Caco-2 (cell line): ENCODE measurements at regions not wholly inside any gene's neighbourhood (a gene's known extent, or its start where the extent isn't known, plus 50 kb on each side); places are given as distances from the start of the nearest gene placed in this dataset.

Experiments
- BruUV-seq: library from RNA; stranded (reverse); fragments of 400-500 nt; replicated peaks from 2 replicates; lab custom pipeline; 2021; lab: Mats Ljungman, UMichigan
- CTCF ChIA-PET: fragments of 300-600 bp; sonication (Branson Sonifier 250); formaldehyde crosslinking; loops from one replicate; lab custom pipeline; 2022; ENCODE audit warnings: antibody characterized with exemption; lab: Charles Lee
- POLR2A ChIA-PET: fragments of 300-600 bp; sonication (Branson Sonifier 250); formaldehyde crosslinking; loops from one replicate; lab custom pipeline; 2022; ENCODE audit warnings: antibody characterized with exemption; lab: Charles Lee
- DNase-seq, 2 experiments: peaks; one replicate each; pipeline versions ENCODE4 v3.0.0 to v3.0.0-alpha.2; 2020 to 2022
- H3K27me3 ChIP-seq: replicated peaks from 2 replicates; pipeline ENCODE4 v1.6.0; 2011; ENCODE audit warnings: low read length; ENCODE audit not compliant: control insufficient read depth, insufficient read depth
- H3K36me3 ChIP-seq: 2 replicates; pipeline ENCODE4 v1.5.1; 2011; ENCODE audit warnings: low read length; ENCODE audit not compliant: control insufficient read depth, insufficient read depth
- H3K4me1 ChIP-seq: fragments of 250-450 bp; sonication (Bioruptor Pico); 2 replicates; pipeline ENCODE4 v1.5.1; 2020; ENCODE audit warnings: mild to moderate bottlenecking
- H3K4me3 ChIP-seq: 2 replicates; pipeline ENCODE4 v1.5.1; 2011; ENCODE audit warnings: low read depth, mild to moderate bottlenecking, control low read depth, low read length
- H3K9me3 ChIP-seq: fragments of 250-450 bp; sonication (Bioruptor Pico); 2 replicates; pipeline ENCODE4 v1.5.1; 2020; ENCODE audit warnings: mild to moderate bottlenecking, moderate library complexity
- H3K27ac Mint-ChIP-seq: one replicate; pipeline ENCODE4 v1.8.0; 2022; ENCODE audit warnings: mixed read lengths; ENCODE audit not compliant: unreplicated experiment
- H3K27me3 Mint-ChIP-seq: one replicate; pipeline ENCODE4 v1.8.0; 2022; ENCODE audit warnings: mixed read lengths; ENCODE audit not compliant: insufficient read depth, unreplicated experiment
- H3K36me3 Mint-ChIP-seq: one replicate; pipeline ENCODE4 v1.8.0; 2022; ENCODE audit warnings: mild to moderate bottlenecking, mixed read lengths; ENCODE audit not compliant: insufficient read depth, unreplicated experiment
- H3K4me1 Mint-ChIP-seq: one replicate; pipeline ENCODE4 v1.8.0; 2022; ENCODE audit warnings: low read depth, mixed read lengths; ENCODE audit not compliant: unreplicated experiment
- H3K4me3 Mint-ChIP-seq: one replicate; pipeline ENCODE4 v1.8.0; 2022; ENCODE audit warnings: mild to moderate bottlenecking, moderate library complexity, mixed read lengths; ENCODE audit not compliant: unreplicated experiment
- H3K9me3 Mint-ChIP-seq: one replicate; pipeline ENCODE4 v1.8.0; 2022; ENCODE audit warnings: mixed read lengths; ENCODE audit not compliant: unreplicated experiment
- CTCF ChIP-seq, 2 experiments: fragments of 200-600 bp in 1 of 2; IDR thresholded peaks; 1 replicate in 1 of 2; 2 replicates in 1 of 2; pipeline versions ENCODE4 v1.5.1 to v1.8.0; 2011 to 2022; ENCODE audit warnings: antibody characterized with exemption in 1 of 2, control low read depth in 1 of 2, inconsistent platforms in 1 of 2, low read depth in 1 of 2, low read length in 1 of 2, mild to moderate bottlenecking in 1 of 2, moderate library complexity in 1 of 2; ENCODE audit not compliant: insufficient read depth in 1 of 2, severe bottlenecking in 1 of 2, unreplicated experiment in 1 of 2
- intact Hi-C: fragments of 100-400 bp; cut with micrococcal nuclease; formaldehyde crosslinking; loops from one replicate; pipeline ENCODE4 v1.10.0; 2022; ENCODE audit not compliant: unreplicated experiment

DNA sequence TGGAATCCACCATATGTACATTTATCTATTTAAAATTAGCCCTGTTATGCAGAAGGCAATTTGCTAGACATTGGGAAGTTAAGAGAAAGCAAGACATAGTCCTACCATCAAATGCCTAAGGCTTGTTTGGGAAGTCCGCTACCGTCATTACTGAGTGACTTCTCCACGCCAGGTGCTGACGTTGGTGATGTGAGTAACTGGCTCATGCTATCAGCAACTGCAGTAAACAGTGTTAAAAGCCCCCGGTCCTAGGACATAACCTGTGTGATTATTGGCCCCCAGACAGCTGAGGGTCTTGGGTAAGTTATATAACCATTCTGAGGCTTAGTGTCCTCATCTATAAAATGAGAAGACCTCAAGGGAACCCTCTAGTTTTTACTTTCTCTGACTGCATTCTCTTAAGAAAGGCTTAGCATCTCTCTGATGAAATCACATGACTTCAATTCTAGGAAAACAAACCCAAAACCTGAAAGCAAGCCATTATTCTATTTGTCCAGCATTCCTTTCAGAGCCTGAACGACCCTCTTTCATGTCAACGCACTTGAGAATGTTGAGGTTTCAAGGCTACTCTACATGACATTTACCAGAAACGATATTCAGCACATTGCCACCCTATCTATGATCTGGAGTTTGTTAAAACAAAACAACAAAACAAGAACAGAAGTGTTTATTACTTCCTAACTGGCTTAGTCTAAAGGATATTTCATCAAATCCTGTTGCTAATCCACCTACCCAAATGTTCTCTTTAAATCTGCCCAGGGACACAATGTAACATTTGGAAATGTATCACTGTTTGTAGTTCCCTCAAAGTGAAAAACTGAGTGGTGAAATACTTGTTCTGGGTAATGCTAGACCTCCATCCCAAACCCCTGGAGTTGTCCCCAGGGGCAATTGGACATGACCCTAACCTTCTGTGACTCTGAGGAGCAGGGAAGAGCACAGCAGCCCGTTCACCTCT is 133.8 kb downstream of the BTBD3 start:
- no peaks in the 10 kb centered on the region for H3K9me3 ChIP-seq
- Mint-ChIP-seq H3K27ac (no peak overlapping the region), H3K9me3 (no peaks in the 10 kb centered on the region), H3K36me3 (no peaks in the 10 kb centered on the region), H3K4me1 (no peaks in the 10 kb centered on the region), H3K27me3 (no peaks in the 10 kb centered on the region), H3K4me3 (no peak overlapping the region)
- BruUV-seq, result no TSS peak
- no peaks in the 10 kb centered on the region for H3K4me1 ChIP-seq
- ChIA-PET CTCF (no interaction called here), POLR2A (no interaction called here)
- TF ChIP-seq CTCF (IDR thresholded peaks at IDR 0.05; ENCODE audit: insufficient read depth in 1 of 2, low read depth in 1 of 2, low read length in 1 of 2, severe bottlenecking in 1 of 2, unreplicated experiment in 1 of 2), result no peak
- intact Hi-C loops, result no loop called here
- no peaks in the 10 kb centered on the region for H3K36me3 ChIP-seq
- H3K4me3 ChIP-seq, result no peak overlapping the region
- DNase-seq, result no peak
- no peaks in the 10 kb centered on the region for H3K27me3 ChIP-seq

- Mint-ChIP-seq H3K9me3 (no peaks in the 10 kb centered on the region), H3K4me3 (no peak overlapping the region), H3K27me3 (no peaks in the 10 kb centered on the region), H3K36me3 (no peaks in the 10 kb centered on the region), H3K27ac (no peak overlapping the region), H3K4me1 (no peaks in the 10 kb centered on the region)
- no peaks in the 10 kb centered on the region for H3K27me3 ChIP-seq
- no peak overlapping the region for H3K4me3 ChIP-seq
- no peak for DNase-seq
- no peaks in the 10 kb centered on the region for H3K9me3 ChIP-seq
- BruUV-seq, result no TSS peak
- CTCF ChIA-PET, result no interaction called here
- no peak for TF ChIP-seq CTCF (IDR thresholded peaks at IDR 0.05; ENCODE audit: insufficient read depth in 1 of 2, low read depth in 1 of 2, low read length in 1 of 2, severe bottlenecking in 1 of 2, unreplicated experiment in 1 of 2)
- POLR2A ChIA-PET, result no interaction called here
- intact Hi-C loops, result no loop called here
- H3K4me1 ChIP-seq, result no peaks in the 10 kb centered on the region
- H3K36me3 ChIP-seq, result no peaks in the 10 kb centered on the region
Measured at GRCh38 chr20:12053353-12053752, 135.7 kb downstream of the BTBD3 start.

GRCh38 chr20:12054556-12054955 is 136.9 kb downstream of the BTBD3 start:
- intact Hi-C loops, result no loop called here
- BruUV-seq, result no TSS peak

More at GRCh38 chr20:12054556-12054955, 136.9 kb downstream of the BTBD3 start:
- Histone ChIP-seq H3K4me1 (no peaks in the 10 kb centered on the region), H3K36me3 (no peaks in the 10 kb centered on the region), H3K4me3 (no peak overlapping the region), H3K9me3 (no peaks in the 10 kb centered on the region), H3K27me3 (no peaks in the 10 kb centered on the region)
- Mint-ChIP-seq H3K27ac (no peak overlapping the region), H3K36me3 (no peaks in the 10 kb centered on the region), H3K9me3 (no peaks in the 10 kb centered on the region), H3K4me3 (no peak overlapping the region), H3K27me3 (no peaks in the 10 kb centered on the region), H3K4me1 (no peaks in the 10 kb centered on the region)
- POLR2A ChIA-PET, result no interaction called here
- no peak for DNase-seq
- CTCF ChIA-PET, result no interaction called here
- no peak for TF ChIP-seq CTCF (IDR thresholded peaks at IDR 0.05; ENCODE audit: insufficient read depth in 1 of 2, low read depth in 1 of 2, low read length in 1 of 2, severe bottlenecking in 1 of 2, unreplicated experiment in 1 of 2)
